Colonic mucosa (tissue), 4 donors: ENCODE measurements at regions not wholly inside any gene's neighbourhood (a gene's known extent, or its start where the extent isn't known, plus 50 kb on each side); places are given as distances from the start of the nearest gene placed in this dataset.
A peak's percentile ranks its signal among the peaks of the same experiment; 100 is the strongest.
"Not testable (repeated sequence)": the region's sequence is repeated elsewhere in the genome, so short reads cannot be mapped to it uniquely, and the experiment has no call there.

Experiments used
- DNase-seq: peaks from one replicate; pipeline ENCODE4 v3.0.0-alpha.2; 2020
- H3K27ac ChIP-seq: fragments of 200-600 bp; one replicate; pipeline ENCODE4 v1.8.0; 2021
- H3K27me3 ChIP-seq: fragments of 200-600 bp; one replicate; pipeline ENCODE4 v1.8.0; 2021
- H3K36me3 ChIP-seq: fragments of 200-600 bp; one replicate; pipeline ENCODE4 v1.8.0; 2021
- H3K4me1 ChIP-seq: fragments of 200-600 bp; one replicate; pipeline ENCODE4 v1.8.0; 2021; ENCODE audit warnings: mild to moderate bottlenecking
- H3K4me3 ChIP-seq: fragments of 200-600 bp; one replicate; pipeline ENCODE4 v1.8.0; 2021
- H3K9ac ChIP-seq, 2 donors: one replicate each; pipeline ENCODE4 v1.7.0; 2013; ENCODE audit warnings: control low read depth in 2 of 2, low read depth in 2 of 2, low read length in 2 of 2
- H3K9me3 ChIP-seq: fragments of 200-600 bp; one replicate; pipeline ENCODE4 v1.8.0; 2021
- intact Hi-C: fragments of 100-400 bp; cut with DNase I; formaldehyde crosslinking; loops from one replicate; pipeline ENCODE4 v1.14.1; 2022
- TF ChIP-seq, protein P1 (sequence below): fragments of 200-600 bp; IDR thresholded peaks from one replicate; pipeline ENCODE4 v1.8.0; 2022; ENCODE audit warnings: antibody characterized with exemption, mild to moderate bottlenecking
- donor health status: healthy.
- donor health status: DM: no; HTN: no; CAD: no.
- donor health status: DM: no; HTN: no; CAD: no.

DNA sequence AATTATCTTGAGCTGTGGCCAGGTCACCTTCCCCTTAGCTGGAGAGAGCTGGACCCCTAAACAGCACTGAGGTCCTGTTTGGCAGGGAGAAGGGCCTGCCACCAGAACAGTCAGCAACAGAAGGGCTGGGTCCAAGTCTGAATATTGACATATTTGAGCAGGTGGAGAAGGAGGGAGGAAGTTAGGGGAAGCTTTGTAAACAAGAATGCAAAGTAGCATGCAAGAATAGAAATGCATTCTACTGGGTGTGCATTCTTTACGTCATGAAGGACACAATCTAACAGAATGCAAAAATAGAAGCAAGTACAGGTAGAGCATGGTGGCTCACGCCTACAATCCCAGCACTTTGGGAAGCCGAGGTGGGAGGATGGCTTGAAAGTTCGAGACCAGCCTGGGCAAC, 100.5 kb downstream of the QRSL1 start:
- Histone ChIP-seq H3K36me3 (no peaks in the 10 kb centered on the region), H3K9me3 (no peaks in the 10 kb centered on the region), H3K27me3 (no peaks in the 10 kb centered on the region), H3K4me1 (peaks cover 5% of the 10 kb centered on the region), H3K4me3 (no peak overlapping the region), H3K27ac (peak overlapping the region; percentile 82), H3K9ac (no peak overlapping the region)
- peak; percentile 20 for DNase-seq
- intact Hi-C loops, result loop anchor here (10.0 kb wide), 1 partner anchor 245 kb away; the partner anchor contains the start of gene CD24
- TF ChIP-seq, protein P1, sequence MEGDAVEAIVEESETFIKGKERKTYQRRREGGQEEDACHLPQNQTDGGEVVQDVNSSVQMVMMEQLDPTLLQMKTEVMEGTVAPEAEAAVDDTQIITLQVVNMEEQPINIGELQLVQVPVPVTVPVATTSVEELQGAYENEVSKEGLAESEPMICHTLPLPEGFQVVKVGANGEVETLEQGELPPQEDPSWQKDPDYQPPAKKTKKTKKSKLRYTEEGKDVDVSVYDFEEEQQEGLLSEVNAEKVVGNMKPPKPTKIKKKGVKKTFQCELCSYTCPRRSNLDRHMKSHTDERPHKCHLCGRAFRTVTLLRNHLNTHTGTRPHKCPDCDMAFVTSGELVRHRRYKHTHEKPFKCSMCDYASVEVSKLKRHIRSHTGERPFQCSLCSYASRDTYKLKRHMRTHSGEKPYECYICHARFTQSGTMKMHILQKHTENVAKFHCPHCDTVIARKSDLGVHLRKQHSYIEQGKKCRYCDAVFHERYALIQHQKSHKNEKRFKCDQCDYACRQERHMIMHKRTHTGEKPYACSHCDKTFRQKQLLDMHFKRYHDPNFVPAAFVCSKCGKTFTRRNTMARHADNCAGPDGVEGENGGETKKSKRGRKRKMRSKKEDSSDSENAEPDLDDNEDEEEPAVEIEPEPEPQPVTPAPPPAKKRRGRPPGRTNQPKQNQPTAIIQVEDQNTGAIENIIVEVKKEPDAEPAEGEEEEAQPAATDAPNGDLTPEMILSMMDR, result no peak

DNA sequence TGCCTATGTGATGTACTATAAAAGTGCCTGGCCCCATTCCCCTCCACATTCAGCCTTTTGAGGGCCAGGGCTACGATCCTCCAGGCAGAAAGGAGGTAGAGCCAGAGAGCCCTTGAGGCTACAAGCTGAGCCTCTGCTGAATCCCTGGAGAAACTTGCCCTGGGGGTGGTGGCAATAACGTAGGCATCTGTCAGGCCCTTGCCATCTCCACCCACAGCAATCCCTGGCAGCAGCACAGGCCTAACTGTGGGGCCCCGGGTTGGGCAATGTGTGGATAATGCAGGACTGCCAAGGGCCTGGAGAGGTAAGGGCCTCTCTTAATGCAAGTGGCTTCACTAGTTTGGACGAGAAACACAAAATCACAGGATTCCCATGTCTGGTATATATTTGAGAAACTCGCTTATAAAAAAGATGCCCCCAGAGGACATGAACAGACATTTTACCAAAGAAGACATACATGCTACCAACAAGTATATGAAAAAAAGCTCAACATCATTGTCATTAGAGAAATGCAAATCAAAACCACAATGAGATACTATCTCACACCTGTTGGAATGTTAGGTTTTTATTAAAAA, 99.0 kb downstream of the QRSL1 start:
- TF ChIP-seq, protein P1, result no peak
- no peak overlapping the region for H3K9ac ChIP-seq
- no peak for DNase-seq
- H3K36me3 ChIP-seq, result no peaks in the 10 kb centered on the region
- intact Hi-C loops, result no loop called here
- peaks cover 5% of the 10 kb centered on the region for H3K4me1 ChIP-seq
- H3K4me3 ChIP-seq, result no peak overlapping the region
- no peak overlapping the region for H3K27ac ChIP-seq
- H3K27me3 ChIP-seq, result no peaks in the 10 kb centered on the region
- no peaks in the 10 kb centered on the region for H3K9me3 ChIP-seq

DNA sequence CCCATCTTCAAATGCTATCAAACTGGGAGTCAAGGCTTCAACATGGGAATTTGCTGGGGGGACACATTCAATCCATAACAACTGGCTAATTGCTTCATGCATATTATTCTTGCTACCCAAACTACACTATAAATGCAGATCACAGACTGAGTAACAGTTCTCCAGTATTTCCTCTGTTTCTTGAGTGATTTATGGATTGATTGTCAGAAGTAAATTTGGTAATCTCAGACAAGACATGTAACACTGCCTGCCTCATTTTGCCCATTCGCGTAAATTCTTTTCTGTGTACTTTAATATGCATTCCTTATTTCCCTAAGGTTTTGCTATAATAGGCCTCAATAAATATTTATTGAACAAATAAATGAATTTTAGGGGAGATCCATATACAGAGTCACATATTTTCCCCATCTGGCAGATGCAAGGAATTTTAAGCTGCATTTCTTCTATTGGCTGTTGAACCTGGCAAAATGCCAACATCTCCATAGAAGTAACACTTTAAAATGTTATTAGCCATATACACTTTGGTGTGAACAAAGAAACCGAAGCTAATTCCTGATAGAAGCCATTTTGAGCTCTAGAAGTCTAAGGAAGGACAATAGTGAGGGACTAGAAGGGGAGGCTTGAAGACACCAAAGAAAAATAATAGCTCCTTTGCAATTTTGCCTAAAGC, 98.2 kb downstream of the QRSL1 start:
- H3K9me3 ChIP-seq, result no peaks in the 10 kb centered on the region
- TF ChIP-seq, protein P1, result no peak
- H3K27ac ChIP-seq, result no peak overlapping the region
- no peaks in the 10 kb centered on the region for H3K27me3 ChIP-seq
- peaks cover 5% of the 10 kb centered on the region for H3K4me1 ChIP-seq
- no peak overlapping the region for H3K4me3 ChIP-seq
- no peaks in the 10 kb centered on the region for H3K36me3 ChIP-seq
- peak; percentile 12 for DNase-seq
- intact Hi-C loops, result no loop called here
- H3K9ac ChIP-seq, result no peak overlapping the region

DNA sequence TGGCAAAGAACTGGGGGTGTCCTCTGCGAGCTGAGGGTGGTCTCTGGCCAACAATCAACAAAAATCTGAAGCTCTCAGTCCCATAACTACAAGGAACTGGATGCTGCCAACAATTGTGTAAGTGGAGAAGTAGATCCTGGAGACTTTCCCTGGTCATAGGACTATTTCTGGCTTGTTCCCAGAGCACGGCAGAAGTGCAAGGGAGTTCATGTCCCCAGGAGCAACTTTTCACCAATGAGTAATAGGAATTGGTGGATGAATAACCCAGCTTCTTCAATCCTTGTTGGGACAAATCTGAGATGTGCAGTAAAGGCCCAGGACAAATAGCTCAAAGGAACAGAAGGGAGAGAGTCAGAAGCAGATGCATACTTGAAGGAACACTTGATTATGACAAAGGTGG, 95.5 kb downstream of the QRSL1 start:
- Histone ChIP-seq H3K27me3 (no peaks in the 10 kb centered on the region), H3K4me3 (no peak overlapping the region), H3K4me1 (no peaks in the 10 kb centered on the region), H3K9me3 (no peaks in the 10 kb centered on the region), H3K9ac (no peak overlapping the region), H3K27ac (no peak overlapping the region), H3K36me3 (no peaks in the 10 kb centered on the region)
- intact Hi-C loops, result no loop called here
- TF ChIP-seq, protein P1, result no peak
- no peak for DNase-seq

DNA sequence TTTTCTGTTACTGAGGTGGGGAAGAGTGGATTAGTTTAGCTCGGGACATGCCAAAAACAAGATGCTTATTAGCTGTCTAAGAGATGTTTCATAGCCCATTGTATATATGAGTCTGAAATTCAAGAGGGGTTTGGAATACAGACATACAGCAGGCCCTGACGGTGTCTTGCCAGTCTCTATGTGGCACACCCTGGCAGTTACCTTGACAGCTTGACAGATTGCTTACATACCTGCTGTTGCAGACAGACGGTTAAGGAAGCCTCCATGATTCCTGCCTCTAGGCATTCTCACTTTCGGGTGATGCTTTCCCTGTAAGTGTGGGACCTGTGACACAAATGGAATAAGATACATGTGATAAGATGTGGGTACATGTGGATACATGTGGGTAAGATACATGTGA, 95.0 kb downstream of the QRSL1 start:
- H3K36me3 ChIP-seq, result no peaks in the 10 kb centered on the region
- DNase-seq, result no peak
- TF ChIP-seq, protein P1, result no peak
- no peak overlapping the region for H3K27ac ChIP-seq
- intact Hi-C loops, result no loop called here
- H3K4me1 ChIP-seq, result no peaks in the 10 kb centered on the region
- H3K27me3 ChIP-seq, result no peaks in the 10 kb centered on the region
- no peak overlapping the region for H3K4me3 ChIP-seq
- H3K9ac ChIP-seq, result no peak overlapping the region
- H3K9me3 ChIP-seq, result no peaks in the 10 kb centered on the region

DNA sequence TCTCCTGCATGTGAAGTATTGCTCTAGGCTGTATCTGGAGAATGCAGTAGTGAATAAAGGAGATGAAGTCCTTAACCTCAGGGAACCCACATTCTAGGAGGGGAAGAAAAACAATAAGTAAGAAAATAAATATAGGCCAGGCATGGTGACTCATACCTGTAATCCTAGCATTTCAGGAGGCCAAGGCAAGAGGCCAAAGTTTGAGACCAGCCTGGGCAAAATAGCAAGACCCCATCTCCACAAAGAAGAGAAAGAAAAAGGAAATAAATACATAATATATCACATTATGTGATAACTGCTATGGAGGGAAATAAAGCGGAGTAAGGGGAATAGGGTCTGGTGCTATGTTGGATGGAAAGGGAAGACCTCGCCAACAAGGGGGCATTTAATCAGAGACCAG, 94.0 kb downstream of the QRSL1 start:
- H3K9ac ChIP-seq, DNase-seq: not testable (repeated sequence)

DNA sequence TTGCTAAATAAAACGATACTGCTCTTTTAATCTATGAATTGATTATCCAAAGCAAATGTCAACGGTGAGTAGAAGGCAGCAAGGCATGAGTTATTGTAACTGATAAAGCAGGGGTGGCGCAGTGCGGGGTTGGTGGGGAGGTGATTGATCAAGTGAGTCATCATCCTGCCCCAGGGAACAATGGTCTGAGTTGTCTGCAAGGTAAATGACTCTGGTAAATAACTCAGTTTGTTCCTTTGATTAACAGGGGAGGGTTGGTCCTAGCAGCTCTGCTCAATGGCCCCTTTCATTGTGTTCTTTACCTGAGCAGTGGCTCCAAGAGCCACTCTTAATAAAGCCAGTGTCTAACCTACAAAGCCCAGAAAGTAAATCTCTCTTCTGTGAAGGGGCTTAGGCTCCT, 91.8 kb downstream of the QRSL1 start:
- intact Hi-C loops, H3K27me3 ChIP-seq, H3K4me1 ChIP-seq, DNase-seq, H3K36me3 ChIP-seq, H3K9me3 ChIP-seq, H3K27ac ChIP-seq, H3K9ac ChIP-seq, H3K4me3 ChIP-seq: not testable (repeated sequence)

More for the DNA sequence above, 94.0 kb downstream of the QRSL1 start:
- H3K36me3 ChIP-seq, H3K4me1 ChIP-seq, H3K27ac ChIP-seq, H3K27me3 ChIP-seq, H3K4me3 ChIP-seq, H3K9me3 ChIP-seq, intact Hi-C loops: not testable (repeated sequence)
